GM19397 (cell line): ENCODE measurements at regions not wholly inside any gene's neighbourhood (a gene's known extent, or its start where the extent isn't known, plus 50 kb on each side); places are given as distances from the start of the nearest gene placed in this dataset.

Experiments used
- ATAC-seq: cut with Tn5 transposase; IDR thresholded peaks from one replicate; pipeline ENCODE4 v1.9.1; 2021; ENCODE audit warnings: mild to moderate bottlenecking, moderate library complexity; ENCODE audit not compliant: unreplicated experiment

DNA sequence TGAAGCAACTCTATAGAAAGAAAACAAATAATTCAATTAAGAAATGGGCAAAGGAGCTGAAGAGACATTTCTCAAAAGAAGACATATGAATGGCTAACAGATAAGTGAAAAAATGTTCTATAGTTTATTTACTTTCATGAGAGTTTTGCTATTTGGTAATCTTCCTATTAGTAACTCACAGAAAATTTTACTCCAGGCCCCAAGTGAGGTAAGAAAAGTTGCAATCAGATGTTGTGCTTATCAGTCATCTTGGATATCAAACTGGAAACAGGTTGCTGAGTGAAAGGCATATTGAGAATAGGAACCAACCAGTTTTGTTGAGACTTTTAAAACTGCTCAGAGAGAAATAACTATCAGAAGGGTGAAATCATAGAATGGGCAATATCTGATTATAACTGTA lies 1179.0 kb upstream of the ACVR2A start:
- ATAC-seq = no peak

DNA sequence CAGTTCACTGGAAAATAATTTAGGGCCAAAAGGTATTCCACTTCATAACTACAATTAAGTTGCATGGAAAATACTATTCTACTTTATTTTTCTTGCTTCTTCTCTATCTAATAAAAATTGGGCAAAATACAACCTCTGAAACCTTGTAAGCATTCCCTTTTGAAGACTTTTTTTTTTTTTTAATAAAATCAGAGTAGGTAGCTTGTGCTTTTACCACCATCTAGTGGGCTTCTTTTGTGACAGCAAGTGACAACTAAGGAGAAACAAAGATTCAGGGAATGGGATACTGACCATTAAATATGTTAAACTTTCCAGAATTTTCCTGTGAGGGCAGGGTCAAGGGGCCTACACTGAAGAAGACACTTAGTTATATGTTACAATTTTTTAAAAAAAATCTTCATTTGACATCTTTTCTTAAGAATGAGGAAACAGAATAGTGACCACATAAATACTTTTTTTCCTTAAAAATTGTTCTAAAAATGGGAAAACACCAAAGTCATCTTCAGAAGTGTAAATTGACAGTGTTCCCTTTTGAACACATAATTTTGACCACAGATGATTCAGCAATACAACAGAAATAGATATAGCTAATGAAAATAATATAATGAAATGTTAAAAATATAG lies 1183.2 kb upstream of the ACVR2A start:
- ATAC-seq = no peak

DNA sequence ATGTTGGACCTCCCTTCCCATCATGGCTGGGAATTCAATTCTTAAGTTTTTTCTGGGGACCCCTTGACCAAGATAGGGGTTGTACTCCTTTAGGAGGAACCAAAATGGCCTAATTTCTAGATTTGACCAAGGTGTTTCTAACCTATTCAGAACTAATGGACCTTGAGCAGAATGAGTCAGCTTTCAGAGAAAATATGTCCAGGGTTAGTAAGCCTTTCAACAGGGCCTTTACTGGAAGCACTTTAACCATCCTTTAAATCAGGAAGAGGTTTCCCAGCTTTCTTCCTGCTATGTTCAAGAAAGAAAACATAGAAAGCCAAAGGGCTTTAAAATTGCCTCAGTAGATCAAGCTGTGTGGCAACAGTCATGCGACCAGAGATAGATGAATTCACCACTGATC lies 1184.9 kb upstream of the ACVR2A start:
- no peak for ATAC-seq

DNA sequence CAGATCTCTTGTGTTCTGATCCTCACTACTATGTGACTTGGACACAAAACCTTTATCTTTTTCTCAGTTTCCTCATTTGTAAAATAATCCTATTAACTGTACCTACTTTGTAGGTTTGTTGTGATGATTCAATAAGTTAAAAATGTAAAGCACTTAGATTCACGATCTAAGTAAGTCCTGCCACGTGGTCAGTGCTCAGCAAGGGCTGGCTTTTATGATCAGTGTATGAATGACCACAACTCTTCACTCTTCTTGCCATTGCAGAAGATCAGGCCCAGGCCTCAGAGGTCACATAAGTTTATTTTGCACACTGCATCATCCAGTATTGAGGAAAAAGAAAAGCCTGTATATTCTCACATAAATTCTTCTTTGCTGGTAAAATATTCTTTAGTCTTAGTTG lies 1192.5 kb upstream of the ACVR2A start:
- ATAC-seq = no peak

DNA sequence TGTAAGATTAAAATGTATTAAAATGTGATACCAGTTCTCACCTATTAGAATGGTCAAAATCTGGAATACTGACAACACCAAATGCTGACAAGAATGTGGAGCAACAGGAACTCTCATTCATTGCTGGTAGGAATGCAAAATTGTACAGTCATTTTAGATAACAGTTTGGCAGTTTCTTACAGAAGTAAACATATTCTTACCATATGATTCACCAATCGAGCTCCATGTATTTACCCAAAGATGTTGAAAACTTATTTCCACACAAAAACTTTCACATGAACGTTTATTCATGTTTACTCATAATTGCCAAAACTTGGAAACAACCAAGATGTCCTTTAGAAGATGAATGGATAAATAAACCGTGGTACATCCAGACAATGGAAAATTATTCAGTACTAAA lies 1193.5 kb upstream of the ACVR2A start:
- no peak for ATAC-seq

DNA sequence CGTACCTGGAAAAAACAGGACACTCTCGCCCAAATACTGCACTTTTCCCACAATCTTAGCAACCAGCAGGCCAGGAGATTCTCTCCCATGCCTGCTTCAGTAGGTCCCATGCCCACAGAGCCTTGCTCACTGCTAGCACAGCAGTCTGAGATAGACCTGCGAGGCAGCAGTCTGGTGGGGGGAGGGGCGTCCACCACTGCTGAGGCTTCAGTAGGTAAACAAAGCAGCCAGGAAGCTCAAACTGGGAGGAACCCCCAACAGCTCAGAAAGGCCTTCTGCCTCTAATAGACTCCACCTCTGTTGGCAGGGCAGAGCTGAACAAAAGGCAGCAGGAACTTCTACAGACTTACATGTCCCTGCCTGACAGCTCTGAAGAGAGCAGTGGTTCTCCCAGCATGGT lies 1202.8 kb upstream of the ACVR2A start:
- no peak for ATAC-seq

DNA sequence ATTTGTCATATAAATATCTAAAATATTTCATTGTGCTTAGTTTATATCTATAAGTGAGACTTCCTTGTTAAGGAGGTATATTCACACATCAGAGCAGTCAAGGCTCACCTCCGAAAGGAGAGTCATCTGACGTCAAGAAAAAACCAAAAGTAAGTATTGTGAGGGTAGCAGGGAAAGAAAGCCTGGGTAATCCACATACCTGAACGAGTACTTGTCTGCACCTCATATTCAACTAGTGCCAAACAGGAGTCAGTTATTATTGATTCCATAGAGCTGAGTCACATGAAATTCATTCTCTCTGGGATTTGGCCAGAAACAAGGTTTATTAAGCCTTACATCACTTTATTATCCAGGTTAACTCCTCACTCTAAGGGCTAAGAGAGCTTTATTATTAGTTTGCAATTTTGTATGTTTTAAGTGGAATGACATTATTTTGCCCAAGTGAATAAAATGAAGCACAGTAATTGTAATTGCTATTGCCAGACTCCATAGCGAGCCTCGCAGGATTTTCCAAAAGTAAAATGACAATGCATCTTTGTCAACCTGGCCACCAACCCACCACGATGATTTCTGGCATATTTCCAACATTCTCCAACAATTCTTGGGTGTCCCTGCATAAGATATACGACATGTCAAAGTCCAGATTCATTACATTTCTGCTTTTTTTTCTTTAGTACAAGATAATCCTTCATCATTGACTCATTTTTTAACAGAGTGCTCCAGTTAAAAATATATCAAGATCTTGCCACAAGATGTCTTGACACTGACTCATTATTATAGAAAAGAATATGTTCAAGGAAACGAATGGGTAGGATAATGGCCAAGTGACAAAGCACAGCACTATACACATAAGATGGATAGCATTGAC lies 1210.4 kb upstream of the ACVR2A start:
- no peak for ATAC-seq

DNA sequence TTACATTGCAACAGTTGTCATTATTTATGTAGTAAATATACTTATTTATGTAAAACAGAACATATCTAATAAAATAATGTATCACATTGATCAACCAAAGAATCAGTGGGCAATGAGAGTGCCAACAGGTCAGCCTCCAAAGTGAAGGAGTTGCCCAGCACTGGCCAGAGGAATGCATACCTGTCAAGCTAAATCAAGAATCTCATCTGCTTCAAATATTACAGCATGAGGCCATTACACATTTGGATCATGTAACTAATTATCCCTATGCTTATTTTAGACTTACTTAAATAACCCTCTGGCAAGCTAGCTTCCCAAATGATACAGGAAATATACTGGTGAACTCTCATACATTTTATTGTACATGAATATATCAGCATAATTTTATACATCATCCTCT lies 1211.7 kb upstream of the ACVR2A start:
- no peak for ATAC-seq

DNA sequence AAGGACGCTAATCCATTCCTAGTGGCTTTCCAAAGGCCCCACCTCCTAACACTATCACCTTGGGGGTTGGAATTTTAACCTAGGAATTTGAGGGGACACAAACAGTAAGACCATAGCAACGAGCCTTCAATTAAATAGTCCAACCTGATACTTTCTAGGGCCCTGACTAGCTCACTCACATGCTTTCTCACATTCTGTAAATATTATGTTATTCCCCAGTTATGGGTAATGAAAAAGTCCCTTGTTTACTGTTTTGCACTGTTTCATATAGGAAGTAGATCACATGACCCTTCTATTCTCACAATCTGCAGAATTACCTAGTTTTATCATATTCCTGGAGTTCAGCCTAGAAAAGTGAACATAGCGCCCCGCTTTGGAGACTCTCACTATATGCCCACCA lies 1212.1 kb upstream of the ACVR2A start:
- no peak for ATAC-seq

DNA sequence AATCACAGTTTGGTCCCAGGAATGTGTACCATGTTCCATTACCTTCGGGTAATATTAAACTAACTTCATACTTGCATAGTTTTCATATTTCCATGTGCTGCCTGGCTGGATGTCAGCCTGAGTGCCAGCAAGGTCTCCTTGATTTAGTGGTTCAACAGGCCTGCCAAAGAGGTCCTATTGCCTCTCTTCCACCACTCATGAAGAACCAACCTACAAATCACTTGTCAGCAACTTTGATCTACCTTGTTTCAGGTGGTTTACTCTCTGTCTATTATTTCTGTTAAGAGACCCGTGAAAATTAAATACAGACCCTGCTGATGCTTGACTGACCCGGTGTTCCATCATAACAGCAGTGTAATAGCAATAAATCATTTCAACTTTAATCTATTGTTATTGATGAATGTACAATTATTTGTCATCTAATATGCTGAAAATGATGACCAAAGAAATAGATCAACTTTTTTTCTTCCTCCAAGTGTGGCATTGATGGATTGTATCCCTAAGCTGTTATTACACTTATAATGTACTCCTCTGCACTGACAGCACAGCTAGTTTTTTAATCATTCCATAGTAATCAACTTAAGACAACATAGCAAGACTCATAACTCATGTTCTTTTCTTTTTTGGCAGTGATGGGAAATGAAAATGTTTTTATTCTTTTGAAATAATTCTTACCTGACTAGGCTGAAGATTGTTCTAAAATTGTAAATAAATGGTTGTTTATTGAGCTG lies 1220.2 kb upstream of the ACVR2A start:
- no peak for ATAC-seq

DNA sequence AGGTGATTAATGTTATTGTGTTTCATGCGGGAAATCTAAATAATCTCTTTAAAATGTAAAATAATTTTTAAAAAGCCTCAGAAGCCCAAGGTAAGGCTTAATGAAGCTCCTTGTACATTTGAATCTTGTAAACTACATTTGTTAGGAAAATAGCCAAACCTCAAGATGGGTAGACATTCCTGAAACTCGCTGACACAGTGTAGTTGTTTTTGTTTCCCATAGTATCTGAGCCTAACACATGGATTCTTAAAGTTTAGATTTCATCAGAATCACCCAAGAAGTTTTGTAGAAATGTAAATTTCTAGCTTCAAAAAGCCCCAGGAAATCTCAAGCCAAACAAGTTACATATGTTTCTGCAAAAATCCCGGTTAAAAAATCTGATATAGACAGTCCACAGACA lies 1221.1 kb upstream of the ACVR2A start:
- no peak for ATAC-seq

DNA sequence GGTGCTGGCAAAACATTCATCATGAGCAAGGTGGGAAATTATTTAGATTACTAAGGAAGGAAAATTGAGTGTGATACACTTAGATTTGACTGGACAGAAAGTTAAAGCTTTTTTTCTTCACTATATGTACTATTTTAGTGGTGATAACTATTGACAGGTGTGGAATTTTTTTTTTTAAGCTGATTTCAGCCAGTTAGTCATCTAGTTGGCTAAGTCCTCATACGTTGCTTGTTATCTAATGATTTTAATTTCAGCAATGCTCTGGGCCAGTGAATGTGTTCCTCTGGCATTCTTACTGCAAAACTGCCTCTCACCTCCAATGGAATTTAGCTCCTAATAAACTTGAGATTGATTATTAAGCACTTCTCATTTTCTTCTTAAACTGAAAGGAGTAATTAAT lies 1223.2 kb upstream of the ACVR2A start:
- no peak for ATAC-seq

DNA sequence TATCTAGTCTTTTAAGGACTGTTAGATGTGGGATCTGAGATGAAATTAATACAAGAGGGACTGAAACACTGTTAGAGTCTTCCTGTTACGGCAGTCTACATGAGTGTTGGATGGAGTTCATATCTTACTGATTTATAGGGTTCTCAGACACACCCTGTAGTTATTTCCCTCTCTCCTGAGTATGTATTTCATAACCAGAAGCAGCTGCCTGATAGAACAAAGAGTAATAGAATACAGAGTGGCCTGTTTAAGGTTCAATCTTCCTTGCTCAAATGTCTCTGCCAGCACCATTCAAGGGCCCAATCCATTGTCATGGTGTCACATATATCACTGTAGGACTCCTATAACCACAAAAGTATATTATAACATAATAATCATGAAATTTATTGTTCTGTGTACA lies 1229.1 kb upstream of the ACVR2A start:
- ATAC-seq = no peak

DNA sequence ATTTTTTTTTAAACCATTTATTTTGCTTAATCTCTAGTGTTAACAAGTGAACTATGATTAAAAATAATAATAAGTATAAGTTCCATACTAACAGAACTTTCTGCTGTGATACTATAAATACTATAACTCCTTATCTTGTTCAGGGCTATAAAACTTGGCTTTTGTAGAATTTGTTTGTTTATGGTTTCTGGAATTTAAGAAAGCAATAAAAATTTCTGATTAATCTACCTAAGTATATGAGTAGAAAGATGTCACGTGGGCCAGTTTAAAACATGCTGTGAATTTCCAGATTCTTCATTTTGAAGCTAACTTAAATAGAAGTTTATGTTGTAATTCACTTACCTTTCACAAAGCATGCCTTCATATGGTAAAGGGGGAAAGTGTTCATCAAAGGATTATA lies 1236.3 kb upstream of the ACVR2A start:
- no peak for ATAC-seq

DNA sequence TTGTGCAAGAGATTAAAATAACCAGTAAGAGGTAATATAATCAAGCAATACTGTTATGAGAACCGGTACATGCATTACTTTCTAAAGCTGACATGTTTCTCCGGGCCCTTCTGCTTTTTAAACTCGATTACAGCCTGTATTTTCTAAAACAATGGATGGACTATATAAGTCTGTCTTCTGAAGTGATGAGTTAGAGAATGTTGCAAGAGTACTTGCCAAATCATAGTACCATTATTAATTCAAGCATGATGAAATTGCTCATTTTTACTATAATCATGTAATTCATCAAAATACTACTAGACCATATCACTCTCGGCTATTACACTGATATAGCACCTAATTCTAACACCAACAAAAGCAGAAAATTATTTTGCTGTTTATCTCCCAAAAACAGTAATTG lies 1240.3 kb upstream of the ACVR2A start:
- ATAC-seq = no peak

DNA sequence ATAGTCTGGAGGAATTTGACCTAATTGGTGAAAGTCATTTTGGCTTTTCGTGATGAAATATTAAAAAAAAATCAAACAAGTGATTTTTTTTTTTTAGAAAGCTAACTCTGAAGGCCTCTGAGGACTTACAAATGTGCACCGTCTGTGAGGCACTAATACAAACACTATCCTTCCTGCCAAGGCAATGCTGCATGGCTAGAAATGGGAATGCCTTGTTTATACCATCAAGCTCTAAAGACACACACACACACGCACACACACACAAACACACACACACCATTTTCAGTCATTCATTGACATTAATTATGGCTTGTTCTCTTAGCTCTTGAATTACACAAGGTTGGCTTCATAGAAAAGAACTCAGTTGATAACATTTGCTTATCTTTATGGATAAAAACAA lies 1242.0 kb upstream of the ACVR2A start:
- ATAC-seq = no peak

DNA sequence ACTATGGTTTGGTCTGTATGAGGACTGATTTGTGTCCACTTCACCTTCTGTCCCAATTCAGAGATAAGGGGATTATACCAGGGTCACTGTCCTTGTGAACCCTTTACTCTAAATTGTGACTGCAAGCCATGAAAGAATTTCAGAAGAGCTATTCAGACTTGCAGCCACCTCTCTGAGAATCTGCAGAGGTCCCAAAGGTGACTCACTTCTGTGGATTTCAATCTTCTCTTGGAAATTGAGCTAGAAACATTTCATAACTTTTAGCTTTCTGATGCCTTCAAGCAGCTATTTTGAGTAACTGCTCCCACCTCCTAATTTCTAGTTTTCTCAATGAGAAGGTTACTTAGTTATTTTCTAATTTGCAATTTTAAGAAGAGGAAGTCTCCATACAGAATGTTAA lies 1242.4 kb upstream of the ACVR2A start:
- no peak for ATAC-seq

DNA sequence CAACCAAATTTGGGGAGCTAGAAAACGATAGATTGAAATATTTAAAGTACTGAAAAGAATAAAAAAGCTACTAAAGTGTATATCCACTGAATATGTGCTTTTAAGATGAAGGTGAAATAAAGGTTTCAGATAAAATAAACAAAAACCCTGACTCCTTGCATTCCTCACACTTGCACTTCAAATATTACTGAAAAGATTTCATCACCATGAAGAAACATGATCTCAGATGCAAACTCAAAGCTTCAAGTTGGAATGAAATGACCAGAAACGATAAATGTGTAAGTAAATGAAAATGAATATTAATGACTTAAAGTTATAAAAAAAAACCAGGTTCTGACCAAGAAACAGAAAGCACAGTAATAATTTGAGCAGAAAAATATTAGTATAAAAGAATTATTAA lies 1246.0 kb upstream of the ACVR2A start:
- ATAC-seq = no peak

DNA sequence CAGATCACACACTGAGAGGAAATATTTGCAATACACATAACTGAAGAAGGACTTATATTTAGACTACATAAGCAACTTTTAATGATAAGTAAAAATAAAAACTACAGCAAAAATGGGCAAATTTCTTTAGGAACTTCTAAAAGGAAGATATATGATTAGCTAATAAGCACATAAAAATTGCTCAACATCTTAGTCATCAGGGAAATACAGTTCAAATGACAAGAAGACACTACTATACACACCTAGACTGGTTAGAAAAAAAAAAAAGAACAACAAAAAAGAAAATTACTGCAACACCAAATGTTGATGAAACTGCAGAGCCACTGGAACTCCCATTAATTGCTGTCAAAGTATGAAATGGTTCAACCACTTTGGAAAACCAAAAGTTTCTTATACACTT lies 1247.5 kb upstream of the ACVR2A start:
- no peak for ATAC-seq

DNA sequence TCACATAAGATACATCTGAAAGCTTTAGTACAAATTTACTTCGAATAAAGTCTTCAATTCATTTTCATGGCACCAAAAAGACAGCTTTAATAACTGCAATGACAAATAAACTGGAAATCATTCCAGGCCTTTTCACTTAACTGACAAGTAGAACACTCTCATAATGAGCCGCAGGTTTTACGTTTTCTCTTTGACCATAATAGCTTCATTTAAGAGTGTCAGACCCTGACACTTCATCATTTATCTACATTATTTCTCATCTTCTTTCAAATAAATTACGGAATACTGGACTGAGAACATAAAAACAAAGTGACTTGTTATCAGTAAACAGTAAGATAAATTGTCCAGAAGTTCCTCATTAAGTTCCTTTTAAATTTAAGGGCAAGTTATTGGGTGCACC lies 1252.9 kb upstream of the ACVR2A start:
- no peak for ATAC-seq

DNA sequence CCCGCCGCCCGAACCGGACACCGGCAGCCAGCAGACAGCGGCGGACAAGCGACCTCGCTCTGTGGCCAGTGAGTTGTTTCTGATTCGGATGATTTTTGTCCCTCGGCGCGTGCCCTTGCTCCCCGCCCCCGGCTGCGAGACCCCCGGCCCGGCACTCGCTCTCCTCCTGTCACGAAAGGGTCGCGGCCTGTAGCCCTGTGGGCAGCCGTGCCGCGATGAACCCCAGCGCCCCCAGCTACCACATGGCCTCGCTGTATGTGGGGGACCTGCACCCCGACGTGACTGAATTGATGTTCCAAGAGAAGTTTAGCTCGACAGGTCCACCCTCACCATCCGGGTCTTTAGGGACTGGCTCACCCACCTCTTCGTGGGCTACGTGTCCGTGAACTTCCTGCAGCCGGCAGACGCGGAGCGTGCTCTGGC lies 1257.5 kb upstream of the ACVR2A start:
- no peak for ATAC-seq

DNA sequence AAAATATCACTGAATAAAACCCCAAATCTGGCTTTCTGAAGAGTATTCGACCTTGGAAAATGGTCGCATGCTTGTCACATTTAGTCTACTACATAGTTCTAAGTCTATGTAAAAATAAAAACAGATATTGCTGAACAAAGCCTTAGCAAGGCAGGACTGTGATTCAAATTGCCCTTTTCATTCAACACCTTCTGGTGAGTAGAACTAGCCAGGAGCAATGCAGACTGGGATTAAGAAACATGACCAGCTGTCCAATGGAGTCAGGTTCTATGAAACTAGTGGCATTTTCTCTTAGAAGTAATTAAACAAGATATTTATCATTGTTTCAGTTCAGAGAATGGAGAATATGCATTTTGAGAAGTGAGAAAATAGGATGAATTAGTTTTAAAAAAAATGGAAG lies 1260.5 kb upstream of the ACVR2A start:
- no peak for ATAC-seq
